ENCODE measurements at regions not wholly inside any gene's neighbourhood (a gene's known extent, or its start where the extent isn't known, plus 50 kb on each side); places are given as distances from the start of the nearest gene placed in this dataset.

DNA sequence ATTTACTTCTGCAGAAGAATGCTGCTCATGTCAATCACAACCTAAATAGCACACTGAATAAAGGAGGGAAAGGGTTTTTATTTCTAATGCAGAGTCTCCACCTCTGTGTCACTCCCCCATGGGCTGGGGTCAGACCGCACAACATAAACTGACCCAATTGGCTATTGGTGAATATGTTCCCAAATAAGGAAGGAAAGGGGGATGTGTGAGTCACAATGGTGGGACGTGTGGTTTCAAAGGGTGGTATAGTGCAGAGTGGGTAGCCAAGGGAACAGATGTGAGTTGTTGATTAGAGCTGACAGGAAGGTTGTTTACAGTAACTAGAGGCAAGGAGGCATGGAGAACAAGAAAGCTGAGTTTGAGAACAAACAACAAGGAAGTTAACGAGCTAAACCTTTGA lies 491.8 kb downstream of the ZPLD1 start:
- no peak for TF ChIP-seq POLR2A (IDR thresholded peaks at IDR 0.05; ENCODE audit: extremely low read depth, insufficient read length)
- TF ChIP-seq, protein P1, sequence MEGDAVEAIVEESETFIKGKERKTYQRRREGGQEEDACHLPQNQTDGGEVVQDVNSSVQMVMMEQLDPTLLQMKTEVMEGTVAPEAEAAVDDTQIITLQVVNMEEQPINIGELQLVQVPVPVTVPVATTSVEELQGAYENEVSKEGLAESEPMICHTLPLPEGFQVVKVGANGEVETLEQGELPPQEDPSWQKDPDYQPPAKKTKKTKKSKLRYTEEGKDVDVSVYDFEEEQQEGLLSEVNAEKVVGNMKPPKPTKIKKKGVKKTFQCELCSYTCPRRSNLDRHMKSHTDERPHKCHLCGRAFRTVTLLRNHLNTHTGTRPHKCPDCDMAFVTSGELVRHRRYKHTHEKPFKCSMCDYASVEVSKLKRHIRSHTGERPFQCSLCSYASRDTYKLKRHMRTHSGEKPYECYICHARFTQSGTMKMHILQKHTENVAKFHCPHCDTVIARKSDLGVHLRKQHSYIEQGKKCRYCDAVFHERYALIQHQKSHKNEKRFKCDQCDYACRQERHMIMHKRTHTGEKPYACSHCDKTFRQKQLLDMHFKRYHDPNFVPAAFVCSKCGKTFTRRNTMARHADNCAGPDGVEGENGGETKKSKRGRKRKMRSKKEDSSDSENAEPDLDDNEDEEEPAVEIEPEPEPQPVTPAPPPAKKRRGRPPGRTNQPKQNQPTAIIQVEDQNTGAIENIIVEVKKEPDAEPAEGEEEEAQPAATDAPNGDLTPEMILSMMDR (IDR thresholded peaks at IDR 0.05; ENCODE audit: low read depth, low read length), result no peak
- TF ChIP-seq, protein P2, sequence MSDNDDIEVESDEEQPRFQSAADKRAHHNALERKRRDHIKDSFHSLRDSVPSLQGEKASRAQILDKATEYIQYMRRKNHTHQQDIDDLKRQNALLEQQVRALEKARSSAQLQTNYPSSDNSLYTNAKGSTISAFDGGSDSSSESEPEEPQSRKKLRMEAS (IDR thresholded peaks at IDR 0.05; ENCODE audit: low read depth, low read length), result no peak
- TF ChIP-seq MYC (IDR thresholded peaks at IDR 0.05; ENCODE audit: low read depth, low read length), result no peak

Data from NB4 (cell line).